Choroid plexus epithelial cell (primary cell): ENCODE measurements at regions not wholly inside any gene's neighbourhood (a gene's known extent, or its start where the extent isn't known, plus 50 kb on each side); places are given as distances from the start of the nearest gene placed in this dataset.

Experiments
- DNase-seq: peaks from one replicate; pipeline ENCODE4 v3.0.0-alpha.2; 2010; ENCODE audit warnings: low read depth
- H3K4me3 ChIP-seq: 2 replicates; pipeline ENCODE4 v1.5.1; 2011; ENCODE audit warnings: low read depth, mild to moderate bottlenecking, control low read depth, low read length, moderate library complexity
- TF ChIP-seq, protein P1 (sequence below): conservative IDR thresholded peaks from 2 replicates; pipeline ENCODE4 v1.5.1; 2011; ENCODE audit warnings: low read depth, mild to moderate bottlenecking, control low read depth, inconsistent platforms, low read length, moderate library complexity

DNA sequence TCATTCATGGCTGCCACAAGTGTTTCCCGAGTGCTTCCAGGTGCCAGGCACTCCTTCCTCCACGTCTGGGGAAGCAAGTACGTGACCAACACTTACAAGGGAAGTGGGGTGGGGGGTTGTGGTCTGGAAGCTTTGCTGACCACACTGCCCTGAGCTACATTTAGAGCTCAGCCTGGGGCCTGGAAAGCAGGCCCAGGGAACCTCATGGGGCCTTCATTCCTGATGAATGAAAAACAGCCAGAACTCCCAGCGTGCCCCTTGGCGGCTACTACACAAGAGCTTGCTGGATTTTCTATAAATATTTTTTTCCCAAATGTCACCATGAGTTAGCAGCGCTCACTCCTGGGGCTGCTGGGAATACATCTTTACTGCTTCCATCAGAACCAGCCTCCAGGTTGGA is 73.3 kb downstream of the ABCC12 start:
- no peak overlapping the region for H3K4me3 ChIP-seq
- TF ChIP-seq, protein P1, sequence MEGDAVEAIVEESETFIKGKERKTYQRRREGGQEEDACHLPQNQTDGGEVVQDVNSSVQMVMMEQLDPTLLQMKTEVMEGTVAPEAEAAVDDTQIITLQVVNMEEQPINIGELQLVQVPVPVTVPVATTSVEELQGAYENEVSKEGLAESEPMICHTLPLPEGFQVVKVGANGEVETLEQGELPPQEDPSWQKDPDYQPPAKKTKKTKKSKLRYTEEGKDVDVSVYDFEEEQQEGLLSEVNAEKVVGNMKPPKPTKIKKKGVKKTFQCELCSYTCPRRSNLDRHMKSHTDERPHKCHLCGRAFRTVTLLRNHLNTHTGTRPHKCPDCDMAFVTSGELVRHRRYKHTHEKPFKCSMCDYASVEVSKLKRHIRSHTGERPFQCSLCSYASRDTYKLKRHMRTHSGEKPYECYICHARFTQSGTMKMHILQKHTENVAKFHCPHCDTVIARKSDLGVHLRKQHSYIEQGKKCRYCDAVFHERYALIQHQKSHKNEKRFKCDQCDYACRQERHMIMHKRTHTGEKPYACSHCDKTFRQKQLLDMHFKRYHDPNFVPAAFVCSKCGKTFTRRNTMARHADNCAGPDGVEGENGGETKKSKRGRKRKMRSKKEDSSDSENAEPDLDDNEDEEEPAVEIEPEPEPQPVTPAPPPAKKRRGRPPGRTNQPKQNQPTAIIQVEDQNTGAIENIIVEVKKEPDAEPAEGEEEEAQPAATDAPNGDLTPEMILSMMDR, result no peak
- DNase-seq, result peak; percentile 51

DNA sequence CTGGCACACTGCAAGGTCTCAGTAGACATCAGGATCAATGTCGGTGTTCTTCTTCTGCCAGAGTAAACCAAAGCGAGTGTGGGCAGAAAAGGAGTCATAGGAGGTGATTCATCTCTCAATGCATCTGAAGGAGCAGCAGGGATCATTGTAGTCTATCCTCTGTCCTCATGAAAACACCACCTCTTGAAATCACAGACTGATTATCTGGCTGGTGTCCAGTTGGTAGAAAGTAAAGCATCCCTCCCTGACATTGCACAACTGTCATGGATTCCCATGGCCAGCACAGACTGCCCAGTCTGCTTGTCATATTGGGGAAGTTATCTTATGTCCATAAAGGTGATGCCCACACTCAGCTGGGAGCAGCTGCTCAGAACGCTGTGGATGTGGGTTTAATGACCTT is 74.1 kb downstream of the ABCC12 start:
- no peak overlapping the region for H3K4me3 ChIP-seq
- TF ChIP-seq, protein P1, result no peak
- DNase-seq, result peak; percentile 86

DNA sequence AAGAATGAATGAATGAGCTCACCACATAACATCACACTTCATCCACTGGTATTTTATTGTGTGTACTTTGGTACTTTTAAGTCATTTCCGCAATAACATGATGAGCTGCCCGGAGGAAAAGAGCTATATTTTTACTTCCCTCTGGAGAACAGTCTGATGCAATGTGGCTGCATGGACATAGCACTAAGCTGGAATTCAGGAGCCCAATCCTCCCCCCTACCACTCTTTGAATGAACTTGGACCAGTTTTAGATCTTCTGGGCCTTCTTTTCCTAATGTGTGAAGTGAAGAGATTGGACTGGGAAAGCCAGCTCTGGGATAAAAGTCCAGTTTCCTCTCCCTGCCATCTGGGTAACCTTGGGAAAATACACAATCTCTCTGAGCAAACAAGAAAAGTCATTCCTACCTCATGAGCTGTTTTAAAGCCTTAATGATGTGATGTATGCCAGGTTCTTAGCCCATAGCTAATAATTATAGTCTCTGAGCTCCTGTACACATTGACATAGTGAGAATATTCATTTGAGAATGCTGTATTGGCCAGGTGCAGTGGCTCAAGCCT is 79.3 kb downstream of the ABCC12 start:
- no peak for DNase-seq
- TF ChIP-seq, protein P1, result no peak
- H3K4me3 ChIP-seq, result no peak overlapping the region

DNA sequence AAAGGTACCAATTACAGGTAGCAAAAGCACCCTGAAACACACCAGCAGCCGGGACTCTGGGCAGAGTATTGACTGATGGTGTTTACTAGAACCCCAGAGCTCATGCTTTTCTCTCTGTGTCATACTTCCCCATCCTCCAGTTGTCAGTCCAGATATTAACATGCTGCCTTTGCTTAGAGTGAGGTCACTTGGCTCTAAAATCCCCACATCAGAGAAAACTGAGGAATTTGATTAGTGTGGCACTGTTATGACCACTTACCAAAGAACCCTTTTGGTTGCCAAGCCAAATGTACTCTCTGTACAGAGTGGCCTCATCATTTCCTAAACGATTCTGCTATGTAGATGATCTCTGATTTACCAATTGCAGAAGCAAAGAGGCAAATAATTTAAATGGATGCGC is 80.4 kb downstream of the ABCC12 start:
- TF ChIP-seq, protein P1, result no peak
- H3K4me3 ChIP-seq, result no peak overlapping the region
- DNase-seq, result no peak

DNA sequence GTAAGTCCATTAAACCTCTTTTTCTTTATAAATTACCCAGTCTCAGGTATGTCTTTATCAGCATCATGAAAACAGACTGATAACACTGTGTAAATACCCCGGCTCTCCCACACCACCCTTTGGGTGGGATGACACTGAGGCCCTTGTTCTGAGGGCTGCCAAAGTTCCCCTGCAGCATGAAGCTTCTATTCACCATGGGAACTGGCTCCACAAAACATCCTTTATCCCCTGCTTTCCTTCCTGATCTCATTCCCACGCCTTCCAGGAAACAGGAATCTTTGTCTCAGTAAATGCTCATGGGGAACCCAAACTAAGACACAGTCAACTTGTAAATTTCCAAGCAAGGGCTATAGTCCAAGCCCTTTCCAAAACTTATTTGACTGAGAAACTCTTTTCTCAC is 88.4 kb downstream of the ABCC12 start:
- DNase-seq, result no peak
- H3K4me3 ChIP-seq, result no peak overlapping the region
- TF ChIP-seq, protein P1, result no peak

DNA sequence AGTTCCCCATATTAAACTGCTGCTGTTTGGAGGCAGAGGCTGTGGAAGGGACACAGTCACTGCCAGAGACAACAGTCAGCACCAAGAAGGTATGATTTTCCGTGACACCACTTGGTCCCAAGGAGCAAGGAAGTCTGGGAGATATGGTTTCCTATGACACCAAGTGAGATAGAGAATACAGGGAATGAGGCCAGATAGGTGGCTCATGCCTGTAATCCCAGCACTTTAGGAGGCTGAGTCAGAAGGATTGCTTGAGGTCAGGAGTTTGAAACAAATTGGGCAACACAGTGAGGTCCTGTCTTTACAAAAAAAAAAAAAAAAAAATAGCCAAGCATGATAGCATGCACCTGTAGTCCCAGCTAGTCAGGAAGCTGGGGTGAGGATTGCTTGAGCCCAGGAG is 90.8 kb downstream of the ABCC12 start:
- DNase-seq, result no peak
- TF ChIP-seq, protein P1, result no peak
- no peak overlapping the region for H3K4me3 ChIP-seq

DNA sequence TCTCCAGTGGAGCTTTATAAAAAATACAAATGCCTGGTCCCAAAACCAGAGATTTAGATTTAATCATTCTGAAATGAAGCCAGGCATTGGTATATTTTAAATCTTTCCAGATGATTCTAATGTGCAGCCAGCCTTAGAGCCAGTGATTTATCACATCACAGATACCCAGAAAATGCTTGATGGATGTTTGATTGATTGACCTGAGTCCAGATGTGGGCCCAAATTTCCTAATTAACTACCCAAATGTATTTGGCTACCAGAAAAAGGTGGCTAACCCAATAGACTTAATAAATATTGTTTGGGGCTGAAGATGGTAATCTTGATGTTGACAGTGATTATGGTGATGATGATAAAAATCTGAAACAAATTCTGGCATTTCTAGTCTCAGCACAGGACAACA is 93.1 kb downstream of the ABCC12 start:
- DNase-seq, result no peak
- H3K4me3 ChIP-seq, result no peak overlapping the region
- TF ChIP-seq, protein P1, result no peak
